ENCODE measurements at regions not wholly inside any gene's neighbourhood (a gene's known extent, or its start where the extent isn't known, plus 50 kb on each side); places are given as distances from the start of the nearest gene placed in this dataset.

- TF ChIP-seq POLR2A (IDR thresholded peaks at IDR 0.05): no peak
- in situ Hi-C loops (cut with MboI; ENCODE audit: low sequenced_read_pairs in 4 of 4) (no loop called here), intact Hi-C loops (cut with DNase I; ENCODE audit: low total_unique reads) (no loop called here)
- Histone ChIP-seq H3K9me3 (no peaks in the 10 kb centered on the region), H3K27ac (no peak overlapping the region), H3K4me3 (no peak overlapping the region), H3K27me3 (no peaks in the 10 kb centered on the region), H3K36me3 (no peaks in the 10 kb centered on the region), H3K4me1 (no peaks in the 10 kb centered on the region)
- no peak for ATAC-seq
- DNase-seq: no peak
Measured at GRCh38 chr12:97745406-97746101, 282.9 kb downstream of the RMST start.

- H3K9me3 ChIP-seq: no peaks in the 10 kb centered on the region
- ATAC-seq: no peak
- intact Hi-C loops (cut with DNase I; ENCODE audit: low total_unique reads) (no loop called here), in situ Hi-C loops (cut with MboI; ENCODE audit: low sequenced_read_pairs in 4 of 4) (no loop called here)
- H3K27me3 ChIP-seq: no peaks in the 10 kb centered on the region
- TF ChIP-seq CTCF (IDR thresholded peaks at IDR 0.05 in 4 of 5, conservative IDR thresholded peaks at IDR 0.05 in 1 of 5) (no peak), POLR2A (IDR thresholded peaks at IDR 0.05) (no peak)
- no peaks in the 10 kb centered on the region for H3K4me1 ChIP-seq
- no peaks in the 10 kb centered on the region for H3K36me3 ChIP-seq
- DNase-seq: no peak
- no peak overlapping the region for H3K4me3 ChIP-seq
- no peak overlapping the region for H3K27ac ChIP-seq
Measured at GRCh38 chr12:97748298-97748697, 285.7 kb downstream of the RMST start.

- DNase-seq (no peak), ATAC-seq (no peak)
- in situ Hi-C loops (cut with MboI; ENCODE audit: low sequenced_read_pairs in 4 of 4) (no loop called here), intact Hi-C loops (cut with DNase I; ENCODE audit: low total_unique reads) (no loop called here)
- Histone ChIP-seq H3K9me3 (no peaks in the 10 kb centered on the region), H3K4me1 (no peaks in the 10 kb centered on the region), H3K27ac (no peak overlapping the region), H3K36me3 (no peaks in the 10 kb centered on the region), H3K4me3 (no peak overlapping the region), H3K27me3 (no peaks in the 10 kb centered on the region)
- no peak for TF ChIP-seq CTCF (IDR thresholded peaks at IDR 0.05 in 4 of 5, conservative IDR thresholded peaks at IDR 0.05 in 1 of 5)
- TF ChIP-seq POLR2A (IDR thresholded peaks at IDR 0.05): no peak
Measured at GRCh38 chr12:97751704-97752103, 289.1 kb downstream of the RMST start.

- H3K9me3 ChIP-seq: no peaks in the 10 kb centered on the region
- no peak for ATAC-seq
- in situ Hi-C loops (cut with MboI; ENCODE audit: low sequenced_read_pairs in 4 of 4): no loop called here
- no peaks in the 10 kb centered on the region for H3K27me3 ChIP-seq
- H3K36me3 ChIP-seq: no peaks in the 10 kb centered on the region
- no peak for TF ChIP-seq POLR2A (IDR thresholded peaks at IDR 0.05)
- TF ChIP-seq CTCF (IDR thresholded peaks at IDR 0.05 in 4 of 5, conservative IDR thresholded peaks at IDR 0.05 in 1 of 5): no peak
- DNase-seq: no peak
- no peak overlapping the region for H3K4me3 ChIP-seq
- H3K27ac ChIP-seq: no peak overlapping the region
- intact Hi-C loops (cut with DNase I; ENCODE audit: low total_unique reads): no loop called here
- H3K4me1 ChIP-seq: no peaks in the 10 kb centered on the region
Measured at GRCh38 chr12:97752129-97752528, 289.5 kb downstream of the RMST start.

GRCh38 chr12:97753332-97753731 is 290.7 kb downstream of the RMST start:
- no peak for TF ChIP-seq POLR2A (IDR thresholded peaks at IDR 0.05)
- TF ChIP-seq CTCF (IDR thresholded peaks at IDR 0.05 in 4 of 5, conservative IDR thresholded peaks at IDR 0.05 in 1 of 5): no peak
- Histone ChIP-seq H3K4me1 (no peaks in the 10 kb centered on the region), H3K27me3 (no peaks in the 10 kb centered on the region), H3K36me3 (no peaks in the 10 kb centered on the region), H3K4me3 (no peak overlapping the region), H3K27ac (no peak overlapping the region), H3K9me3 (no peaks in the 10 kb centered on the region)
- DNase-seq (no peak), ATAC-seq (no peak)
- intact Hi-C loops (cut with DNase I; ENCODE audit: low total_unique reads) (no loop called here), in situ Hi-C loops (cut with MboI; ENCODE audit: low sequenced_read_pairs in 4 of 4) (no loop called here)
